Endothelial cell of umbilical vein (primary cell): ENCODE measurements at regions not wholly inside any gene's neighbourhood (a gene's known extent, or its start where the extent isn't known, plus 50 kb on each side); places are given as distances from the start of the nearest gene placed in this dataset.

Experiments
- BruUV-seq: library from RNA; stranded (reverse); fragments of 400-500 nt; replicated peaks from 2 replicates; lab custom pipeline; 2021; lab: Mats Ljungman, UMichigan
- CTCF ChIA-PET: fragments of 300-600, 350-600 bp; sonication (Branson Sonifier 250); formaldehyde crosslinking; loops from one replicate; lab custom pipeline; 2021; ENCODE audit warnings: antibody characterized with exemption, inconsistent platforms; lab: Charles Lee
- POLR2A ChIA-PET: fragments of 300-600, 350-600 bp; sonication (Branson Sonifier 250); formaldehyde crosslinking; loops from one replicate; lab custom pipeline; 2021; ENCODE audit warnings: antibody characterized with exemption, inconsistent platforms; lab: Charles Lee
- DNase-seq: peaks from one replicate; pipeline ENCODE4 v3.0.0-alpha.2; 2011; ENCODE audit warnings: low read depth, low spot score
- FAIRE-seq: peaks from 2 replicates; lab custom pipeline; 2011; peaks lifted over from hg19 to GRCh38; lab: Jason Lieb, UNC
- H2AFZ ChIP-seq: 2 replicates; pipeline ENCODE4 v1.6.0; 2012; ENCODE audit warnings: low read depth, low read length, control low read depth, inconsistent platforms
- H3K27ac ChIP-seq: 2 replicates; pipeline ENCODE4 v1.5.1; 2011; ENCODE audit warnings: low read depth, mild to moderate bottlenecking, control low read depth, low read length, moderate library complexity; ENCODE audit not compliant: insufficient read depth
- H3K27me3 ChIP-seq, 2 experiments: 2 replicates each; pipeline versions ENCODE4 v1.6.0 to v1.6.1; 2011; ENCODE audit warnings: low read length in 2 of 2, mixed read lengths in 1 of 2; ENCODE audit not compliant: control insufficient read depth in 2 of 2, insufficient read depth in 2 of 2
- H3K36me3 ChIP-seq, 2 experiments: 2 replicates in 1 of 2; 3 replicates in 1 of 2; pipeline ENCODE4 v1.5.1; 2011; ENCODE audit warnings: low read length in 2 of 2, mild to moderate bottlenecking in 1 of 2, moderate library complexity in 1 of 2; ENCODE audit not compliant: control insufficient read depth in 2 of 2, insufficient read depth in 2 of 2; ENCODE audit errors: extremely low read depth in 1 of 2
- H3K4me1 ChIP-seq: 3 replicates; pipeline ENCODE4 v1.5.1; 2011; ENCODE audit warnings: mild to moderate bottlenecking, low read length; ENCODE audit not compliant: control insufficient read depth, insufficient read depth; ENCODE audit errors: extremely low read depth
- H3K4me2 ChIP-seq: 2 replicates; pipeline ENCODE4 v1.6.1; 2011; ENCODE audit warnings: low read length, control low read depth, mixed read lengths; ENCODE audit not compliant: insufficient read depth
- H3K4me3 ChIP-seq, 3 experiments: fragments of 200-600 bp in 1 of 3; sonication (generic), shearing (Covaris generic) in 1 of 3; replicated peaks in 1 of 3; 2 replicates each; pipeline ENCODE4 v1.5.1; 2011 to 2016; ENCODE audit warnings: control low read depth in 3 of 3, low read length in 3 of 3, mild to moderate bottlenecking in 2 of 3, inconsistent platforms in 1 of 3, low read depth in 1 of 3, moderate library complexity in 1 of 3; ENCODE audit not compliant: insufficient read depth in 1 of 3
- H3K79me2 ChIP-seq: 2 replicates; pipeline ENCODE4 v1.6.0; 2012; ENCODE audit warnings: low read length, inconsistent platforms; ENCODE audit not compliant: control insufficient read depth, insufficient read depth
- H3K9ac ChIP-seq: replicated peaks from 2 replicates; pipeline ENCODE3; 2011; ENCODE audit warnings: low read length, control low read depth; ENCODE audit not compliant: insufficient read depth; ENCODE audit errors: extremely low read depth
- H3K9me1 ChIP-seq: replicated peaks from 3 replicates; pipeline ENCODE4 v1.6.0; 2011; ENCODE audit warnings: mild to moderate bottlenecking, low read length; ENCODE audit not compliant: control insufficient read depth, insufficient read depth; ENCODE audit errors: extremely low read depth
- H3K9me3 ChIP-seq: replicated peaks from 2 replicates; pipeline ENCODE4 v1.5.1; 2012; ENCODE audit warnings: low read length, inconsistent platforms; ENCODE audit not compliant: control insufficient read depth, insufficient read depth
- H4K20me1 ChIP-seq: replicated peaks from 2 replicates; pipeline ENCODE3; 2011; ENCODE audit warnings: mild to moderate bottlenecking, low read length; ENCODE audit not compliant: control insufficient read depth, insufficient read depth; ENCODE audit errors: extremely low read depth
- EZH2 ChIP-seq: IDR thresholded peaks from 2 replicates; pipeline ENCODE4 v1.6.1; 2012; ENCODE audit warnings: borderline replicate concordance, low read depth, mild to moderate bottlenecking, moderate library complexity, low read length, inconsistent platforms; ENCODE audit not compliant: severe bottlenecking
- FOS ChIP-seq: IDR thresholded peaks from 2 replicates; pipeline ENCODE4 v1.6.1; 2011; ENCODE audit warnings: mild to moderate bottlenecking, low read length, moderate library complexity, borderline replicate concordance; ENCODE audit not compliant: insufficient read depth
- GATA2 ChIP-seq: IDR thresholded peaks from 2 replicates; pipeline ENCODE4 v1.7.0; 2011; ENCODE audit warnings: low read depth, mild to moderate bottlenecking, moderate library complexity, mixed read lengths, low read length; ENCODE audit not compliant: insufficient read length, insufficient read depth
- JUN ChIP-seq: IDR thresholded peaks from 2 replicates; pipeline ENCODE4 v1.6.1; 2011; ENCODE audit warnings: borderline replicate concordance, low read depth; ENCODE audit not compliant: insufficient read length, insufficient read depth
- MYC ChIP-seq: IDR thresholded peaks from one replicate; pipeline ENCODE4 v1.6.1; 2011; ENCODE audit warnings: mild to moderate bottlenecking, low read depth, low read length
- POLR2A ChIP-seq: IDR thresholded peaks from 2 replicates; pipeline ENCODE4 v1.6.1; 2012; ENCODE audit warnings: low read depth, mild to moderate bottlenecking, control low read depth, low read length
- POLR2AphosphoS5 ChIP-seq: IDR thresholded peaks from 2 replicates; pipeline ENCODE4 v1.6.1; 2012; ENCODE audit warnings: low read depth, mild to moderate bottlenecking, control low read depth, low read length, moderate library complexity; ENCODE audit not compliant: insufficient read depth
- dilution Hi-C: fragments of 300-500 bp; cut with MboI; formaldehyde crosslinking; loops from one replicate; pipeline ENCODE4 v1.15.0; 2019; ENCODE audit warnings: low sequenced_read_pairs; ENCODE audit not compliant: extremely low pct_ligation_motif_present
- intact Hi-C: fragments of 100-400 bp; cut with micrococcal nuclease; formaldehyde crosslinking; loops from one replicate; pipeline ENCODE4 v1.10.0; 2022
- TF ChIP-seq, protein P1 (sequence below), 2 donors: IDR thresholded peaks; 1 replicate in 1 of 2; 2 replicates in 1 of 2; pipeline ENCODE4 v1.5.1; 2011; ENCODE audit warnings: low read length in 2 of 2, mild to moderate bottlenecking in 2 of 2, moderate library complexity in 2 of 2, control low read depth in 1 of 2, inconsistent platforms in 1 of 2, low read depth in 1 of 2; ENCODE audit not compliant: insufficient read depth in 1 of 2; ENCODE audit errors: extremely low read depth in 1 of 2
- TF ChIP-seq, protein P2 (sequence below): IDR thresholded peaks from 2 replicates; pipeline ENCODE4 v1.6.1; 2011; ENCODE audit not compliant: insufficient read depth, insufficient read length

DNA sequence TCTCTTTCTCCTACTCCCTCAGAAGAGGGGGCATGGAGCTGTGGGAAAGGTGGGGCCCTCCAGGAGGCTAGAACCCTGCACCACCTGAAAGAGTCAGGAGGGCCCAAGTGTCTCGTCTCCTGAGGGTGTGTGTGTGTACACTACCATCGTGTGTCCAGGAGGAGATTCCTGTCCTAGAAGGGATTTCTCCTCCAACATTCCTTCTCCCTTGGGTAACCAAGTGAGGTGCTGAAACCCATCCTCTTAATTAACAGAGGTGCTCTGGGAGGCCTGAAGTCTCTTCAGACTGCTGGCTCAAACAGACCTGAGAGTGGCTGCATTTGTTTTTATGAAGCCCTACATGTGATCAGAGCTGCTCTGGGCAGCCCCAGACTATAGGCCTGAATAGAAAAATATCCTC is 61.1 kb upstream of the FAM169A start:
- no peak overlapping the region for H3K4me2 ChIP-seq
- no peaks in the 10 kb centered on the region for H3K9me1 ChIP-seq
- FAIRE-seq = no peak
- ChIA-PET POLR2A (no interaction called here), CTCF (no interaction called here)
- no peaks in the 10 kb centered on the region for H3K36me3 ChIP-seq
- H3K4me3 ChIP-seq = no peak overlapping the region
- dilution Hi-C loops = no loop called here
- H3K9ac ChIP-seq = no peak overlapping the region
- H3K27me3 ChIP-seq = peaks cover 0 to 4% of the 10 kb centered on the region in 2 experiments
- no peak for DNase-seq
- H2AFZ ChIP-seq = no peak overlapping the region
- H3K4me1 ChIP-seq = no peaks in the 10 kb centered on the region
- no TSS peak for BruUV-seq
- H3K79me2 ChIP-seq = no peaks in the 10 kb centered on the region
- TF ChIP-seq GATA2 (no peak), EZH2 (no peak), FOS (no peak), POLR2AphosphoS5 (no peak), MYC (no peak), POLR2A (no peak), JUN (no peak)
- TF ChIP-seq, protein P1, sequence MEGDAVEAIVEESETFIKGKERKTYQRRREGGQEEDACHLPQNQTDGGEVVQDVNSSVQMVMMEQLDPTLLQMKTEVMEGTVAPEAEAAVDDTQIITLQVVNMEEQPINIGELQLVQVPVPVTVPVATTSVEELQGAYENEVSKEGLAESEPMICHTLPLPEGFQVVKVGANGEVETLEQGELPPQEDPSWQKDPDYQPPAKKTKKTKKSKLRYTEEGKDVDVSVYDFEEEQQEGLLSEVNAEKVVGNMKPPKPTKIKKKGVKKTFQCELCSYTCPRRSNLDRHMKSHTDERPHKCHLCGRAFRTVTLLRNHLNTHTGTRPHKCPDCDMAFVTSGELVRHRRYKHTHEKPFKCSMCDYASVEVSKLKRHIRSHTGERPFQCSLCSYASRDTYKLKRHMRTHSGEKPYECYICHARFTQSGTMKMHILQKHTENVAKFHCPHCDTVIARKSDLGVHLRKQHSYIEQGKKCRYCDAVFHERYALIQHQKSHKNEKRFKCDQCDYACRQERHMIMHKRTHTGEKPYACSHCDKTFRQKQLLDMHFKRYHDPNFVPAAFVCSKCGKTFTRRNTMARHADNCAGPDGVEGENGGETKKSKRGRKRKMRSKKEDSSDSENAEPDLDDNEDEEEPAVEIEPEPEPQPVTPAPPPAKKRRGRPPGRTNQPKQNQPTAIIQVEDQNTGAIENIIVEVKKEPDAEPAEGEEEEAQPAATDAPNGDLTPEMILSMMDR (IDR thresholded peaks at IDR 0.05; ENCODE audit: extremely low read depth in 1 of 2, insufficient read depth in 1 of 2, low read depth in 1 of 2, low read length in 2 of 2) = no peak
- TF ChIP-seq, protein P2, sequence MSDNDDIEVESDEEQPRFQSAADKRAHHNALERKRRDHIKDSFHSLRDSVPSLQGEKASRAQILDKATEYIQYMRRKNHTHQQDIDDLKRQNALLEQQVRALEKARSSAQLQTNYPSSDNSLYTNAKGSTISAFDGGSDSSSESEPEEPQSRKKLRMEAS = no peak
- intact Hi-C loops = no loop called here
- no peak overlapping the region for H3K27ac ChIP-seq
- H4K20me1 ChIP-seq = no peaks in the 10 kb centered on the region
- no peaks in the 10 kb centered on the region for H3K9me3 ChIP-seq
